Activated CD8-positive, alpha-beta T cell treated with anti-CD3 and anti-CD28 coated beads, Interleukin-2, amount 10 ng/mL, durations not matched to agents 7 days and 5 days (primary cell): ENCODE measurements at regions not wholly inside any gene's neighbourhood (a gene's known extent, or its start where the extent isn't known, plus 50 kb on each side); places are given as distances from the start of the nearest gene placed in this dataset.

ENCODE experiments used
- ATAC-seq: fragments of 150-1000 bp; cut with Tn5 transposase; one replicate; pipeline ENCODE4 v1.10.0; 2021; ENCODE audit warnings: moderate library complexity
- CTCF ChIA-PET: fragments of 350-600 bp; sonication (Branson Sonifier 250); formaldehyde crosslinking; loops from one replicate; lab custom pipeline; 2021; ENCODE audit warnings: antibody characterized with exemption; lab: Charles Lee
- POLR2A ChIA-PET: fragments of 350-600 bp; sonication (Branson Sonifier 250); formaldehyde crosslinking; loops from one replicate; lab custom pipeline; 2021; ENCODE audit warnings: antibody characterized with exemption; lab: Charles Lee
- DNase-seq: peaks from one replicate; pipeline ENCODE4 v3.0.0-alpha.2; 2020
- H3K27ac Mint-ChIP-seq: one replicate; pipeline ENCODE4 v1.8.0; 2021; ENCODE audit warnings: mild to moderate bottlenecking, mixed read lengths
- H3K27me3 Mint-ChIP-seq: one replicate; pipeline ENCODE4 v1.8.0; 2021; ENCODE audit warnings: low read depth, mixed read lengths
- H3K36me3 Mint-ChIP-seq: one replicate; pipeline ENCODE4 v1.8.0; 2021; ENCODE audit warnings: low read depth, mixed read lengths
- H3K4me1 Mint-ChIP-seq: one replicate; pipeline ENCODE4 v1.8.0; 2021; ENCODE audit warnings: low read depth, mixed read lengths
- H3K4me3 Mint-ChIP-seq: one replicate; pipeline ENCODE4 v1.8.0; 2021; ENCODE audit warnings: mild to moderate bottlenecking, mixed read lengths
- H3K9me3 Mint-ChIP-seq: one replicate; pipeline ENCODE4 v1.8.0; 2022; ENCODE audit warnings: mixed read lengths; ENCODE audit not compliant: insufficient read depth

- Mint-ChIP-seq H3K4me1 (peaks cover 4% of the 10 kb centered on the region), H3K4me3 (no peak overlapping the region), H3K36me3 (no peaks in the 10 kb centered on the region), H3K27me3 (peaks cover 44% of the 10 kb centered on the region), H3K27ac (no peak overlapping the region), H3K9me3 (no peaks in the 10 kb centered on the region)
- no peak for DNase-seq
- no peak for ATAC-seq
- CTCF ChIA-PET: interaction anchor here (0.9 to 2.5 kb wide), 5 partner anchors 14 to 113 kb away, joined by 3 to 6 read pairs (median 3); no protein-coding TSS in a partner anchor
- POLR2A ChIA-PET: no interaction called here
Observed at GRCh38 chr3:127454968-127455367, 135.6 kb downstream of the TPRA1 start.

- ATAC-seq: no peak
- H3K27me3 Mint-ChIP-seq: peaks cover 46% of the 10 kb centered on the region
- no peaks in the 10 kb centered on the region for H3K36me3 Mint-ChIP-seq
- H3K4me3 Mint-ChIP-seq: no peak overlapping the region
- peaks cover 4% of the 10 kb centered on the region for H3K4me1 Mint-ChIP-seq
- ChIA-PET CTCF (interaction anchor here (2.5 kb wide), 1 partner anchor 94 kb away, joined by 6 read pairs; no protein-coding TSS in a partner anchor), POLR2A (no interaction called here)
- DNase-seq: no peak
- no peaks in the 10 kb centered on the region for H3K9me3 Mint-ChIP-seq
- H3K27ac Mint-ChIP-seq: no peak overlapping the region
Observed at GRCh38 chr3:127454051-127454450, 136.5 kb downstream of the TPRA1 start.

- ATAC-seq (no peak), DNase-seq (no peak)
- Mint-ChIP-seq H3K9me3 (no peaks in the 10 kb centered on the region), H3K4me3 (no peak overlapping the region), H3K4me1 (peaks cover 4% of the 10 kb centered on the region), H3K27me3 (peaks cover 31% of the 10 kb centered on the region), H3K27ac (no peak overlapping the region), H3K36me3 (no peaks in the 10 kb centered on the region)
- ChIA-PET POLR2A (no interaction called here), CTCF (interaction anchor here (2.5 kb wide), 1 partner anchor 96 kb away, joined by 6 read pairs; no protein-coding TSS in a partner anchor)
Observed at GRCh38 chr3:127452321-127452821, 138.2 kb downstream of the TPRA1 start.

GRCh38 chr3:127451321-127451720 lies 139.2 kb downstream of the TPRA1 start:
- Mint-ChIP-seq H3K27ac (no peak overlapping the region), H3K36me3 (no peaks in the 10 kb centered on the region), H3K4me1 (peaks cover 4% of the 10 kb centered on the region), H3K9me3 (no peaks in the 10 kb centered on the region), H3K27me3 (peaks cover 23% of the 10 kb centered on the region), H3K4me3 (no peak overlapping the region)
- ChIA-PET CTCF (no interaction called here), POLR2A (no interaction called here)
- ATAC-seq (no peak), DNase-seq (no peak)

GRCh38 chr3:127450331-127450730 lies 140.2 kb downstream of the TPRA1 start:
- H3K9me3 Mint-ChIP-seq: no peaks in the 10 kb centered on the region
- ChIA-PET CTCF (no interaction called here), POLR2A (no interaction called here)
- DNase-seq (no peak), ATAC-seq (no peak)
- H3K27me3 Mint-ChIP-seq: peaks cover 17% of the 10 kb centered on the region
- no peak overlapping the region for H3K4me3 Mint-ChIP-seq
- no peak overlapping the region for H3K27ac Mint-ChIP-seq
- H3K4me1 Mint-ChIP-seq: peaks cover 3% of the 10 kb centered on the region
- no peaks in the 10 kb centered on the region for H3K36me3 Mint-ChIP-seq

DNA sequence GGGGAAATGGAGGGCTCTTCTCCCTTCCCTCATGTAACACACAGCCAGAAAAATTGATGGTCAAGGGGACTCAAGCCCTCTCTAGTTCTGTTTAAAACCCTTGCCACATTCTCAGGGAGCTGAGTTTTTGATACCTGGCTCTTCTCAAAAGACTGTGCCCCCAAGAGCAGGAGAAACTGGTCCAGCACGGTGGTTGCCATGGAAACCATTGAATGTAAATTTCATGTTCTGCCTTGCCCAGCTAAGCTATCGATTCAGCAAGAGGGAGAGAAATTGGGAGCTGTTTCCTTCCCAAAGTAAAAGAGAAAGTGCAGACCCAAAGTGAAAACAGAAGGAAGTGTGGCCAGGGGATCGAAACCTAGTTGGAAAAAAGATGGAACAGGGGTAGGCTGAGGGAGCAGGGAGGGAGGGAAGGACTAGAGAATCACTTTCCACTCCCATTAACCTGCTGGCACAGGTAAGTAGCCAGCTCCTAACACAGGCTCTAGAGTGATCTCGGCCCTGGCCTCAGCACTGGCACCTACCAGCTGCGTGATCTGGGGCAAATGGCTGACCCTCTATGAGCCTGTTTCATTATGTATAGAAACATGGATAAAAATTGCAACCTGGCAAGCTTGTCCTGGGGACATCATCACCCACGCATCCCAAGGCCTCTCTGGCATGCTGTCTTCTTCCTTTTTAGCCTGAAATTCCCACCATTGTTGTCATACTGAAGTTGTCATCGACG lies 140.9 kb downstream of the TPRA1 start:
- Mint-ChIP-seq H3K9me3 (no peaks in the 10 kb centered on the region), H3K27me3 (peaks cover 11% of the 10 kb centered on the region), H3K4me1 (no peaks in the 10 kb centered on the region), H3K36me3 (no peaks in the 10 kb centered on the region), H3K4me3 (no peak overlapping the region), H3K27ac (no peak overlapping the region)
- ATAC-seq (no peak), DNase-seq (no peak)
- CTCF ChIA-PET: no interaction called here
- POLR2A ChIA-PET: no interaction called here

DNA sequence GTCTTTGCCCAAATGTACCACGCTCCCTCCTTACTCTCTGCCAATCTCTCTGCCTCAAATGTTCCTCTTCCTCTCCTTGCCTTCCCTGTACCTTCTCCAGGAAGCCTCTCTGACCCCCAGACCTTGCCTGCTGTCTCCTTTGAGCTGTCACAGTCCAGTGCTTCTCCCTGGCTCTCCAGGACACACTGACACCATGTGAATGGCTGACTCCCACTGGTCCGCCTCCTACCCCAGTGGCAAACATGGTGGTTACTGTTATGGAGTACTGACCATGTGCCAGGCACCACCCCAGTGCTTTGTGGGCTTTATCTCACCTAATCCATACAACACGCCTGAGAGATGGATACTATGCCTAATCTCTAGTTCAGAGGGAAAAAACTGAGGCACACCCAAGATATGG lies 141.9 kb downstream of the TPRA1 start:
- no peak for DNase-seq
- Mint-ChIP-seq H3K27me3 (peaks cover 6% of the 10 kb centered on the region), H3K9me3 (no peaks in the 10 kb centered on the region), H3K36me3 (no peaks in the 10 kb centered on the region), H3K4me3 (no peak overlapping the region), H3K27ac (no peak overlapping the region), H3K4me1 (no peaks in the 10 kb centered on the region)
- POLR2A ChIA-PET: no interaction called here
- CTCF ChIA-PET: no interaction called here
- no peak for ATAC-seq

- no peaks in the 10 kb centered on the region for H3K4me1 Mint-ChIP-seq
- H3K4me3 Mint-ChIP-seq: no peak overlapping the region
- POLR2A ChIA-PET: no interaction called here
- H3K27ac Mint-ChIP-seq: no peak overlapping the region
- peaks cover 3% of the 10 kb centered on the region for H3K27me3 Mint-ChIP-seq
- H3K9me3 Mint-ChIP-seq: no peaks in the 10 kb centered on the region
- H3K36me3 Mint-ChIP-seq: no peaks in the 10 kb centered on the region
- ATAC-seq (no peak), DNase-seq (no peak)
- CTCF ChIA-PET: interaction anchor here (1.2 kb wide), 1 partner anchor 99 kb away, joined by 3 read pairs; no protein-coding TSS in a partner anchor
Observed at GRCh38 chr3:127448161-127448561, 142.4 kb downstream of the TPRA1 start.

GRCh38 chr3:127446756-127447155 lies 143.8 kb downstream of the TPRA1 start:
- H3K4me1 Mint-ChIP-seq: no peaks in the 10 kb centered on the region
- ATAC-seq: no peak
- peaks cover 3% of the 10 kb centered on the region for H3K27me3 Mint-ChIP-seq
- H3K27ac Mint-ChIP-seq: no peak overlapping the region
- no peaks in the 10 kb centered on the region for H3K9me3 Mint-ChIP-seq
- no peak overlapping the region for H3K4me3 Mint-ChIP-seq
- no peak for DNase-seq
- POLR2A ChIA-PET: no interaction called here
- CTCF ChIA-PET: no interaction called here
- no peaks in the 10 kb centered on the region for H3K36me3 Mint-ChIP-seq

DNA sequence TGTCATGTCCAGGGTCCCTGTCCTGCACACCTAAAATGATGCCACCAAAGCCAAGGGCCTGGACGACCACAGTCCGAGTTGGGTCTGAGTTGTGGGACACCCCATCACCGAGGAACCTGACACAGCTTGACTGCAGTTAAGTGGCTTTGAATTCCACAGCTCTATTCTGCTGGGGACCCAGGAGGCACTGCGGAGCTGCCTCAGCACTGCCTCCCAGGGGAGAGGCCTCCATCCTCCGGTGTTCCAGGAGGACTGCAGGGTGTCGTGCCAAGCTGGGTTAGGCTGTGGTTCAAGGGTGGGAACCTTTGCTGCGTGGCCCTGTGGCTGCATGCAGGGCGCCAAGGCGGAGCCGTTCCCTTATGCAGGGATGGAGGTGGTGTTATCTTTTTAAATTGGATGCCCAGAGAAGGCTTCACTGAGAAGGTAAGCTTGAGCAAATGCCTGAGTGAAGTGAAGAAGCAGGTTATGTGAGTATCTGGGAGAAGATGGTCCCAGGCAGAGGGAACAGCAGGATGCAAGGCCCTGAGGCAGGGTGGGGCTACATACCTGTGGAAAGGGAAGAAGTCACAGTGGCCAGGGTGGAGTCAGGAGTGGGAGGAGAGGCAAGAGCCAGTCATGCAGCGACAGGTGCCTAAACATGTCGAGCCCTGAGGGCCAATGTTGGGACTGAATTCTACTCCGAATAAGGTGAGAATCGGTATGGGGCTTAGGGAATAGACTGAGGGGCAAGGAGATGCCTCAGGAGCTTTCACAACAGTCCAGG lies 144.8 kb downstream of the TPRA1 start:
- no peak overlapping the region for H3K27ac Mint-ChIP-seq
- CTCF ChIA-PET: no interaction called here
- DNase-seq: no peak

DNA sequence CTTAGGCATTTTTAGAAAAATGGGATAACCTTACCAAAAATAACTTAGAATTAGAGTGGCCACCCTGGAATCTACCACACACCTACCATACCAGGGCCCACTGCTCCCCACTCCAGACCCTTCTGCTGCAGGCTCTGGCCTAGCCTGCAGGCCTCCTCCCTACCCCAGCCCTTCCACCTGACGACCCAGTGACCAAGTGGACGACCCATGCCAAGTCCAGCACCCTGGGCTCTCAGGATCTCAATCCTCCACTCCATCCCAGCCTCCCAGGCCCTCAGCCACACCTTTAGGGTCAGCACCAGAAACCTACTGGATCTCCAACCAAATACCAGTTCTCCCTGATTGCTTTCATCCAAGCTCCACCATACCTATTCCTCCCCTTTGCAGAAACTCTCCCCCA lies 145.8 kb downstream of the TPRA1 start:
- ATAC-seq: no peak
- no peak overlapping the region for H3K27ac Mint-ChIP-seq
- H3K27me3 Mint-ChIP-seq: peaks cover 3% of the 10 kb centered on the region

More for the DNA sequence above, 144.8 kb downstream of the TPRA1 start:
- H3K36me3 Mint-ChIP-seq: no peaks in the 10 kb centered on the region
- no peaks in the 10 kb centered on the region for H3K9me3 Mint-ChIP-seq
- peaks cover 3% of the 10 kb centered on the region for H3K27me3 Mint-ChIP-seq
- ATAC-seq: no peak
- no peak overlapping the region for H3K4me3 Mint-ChIP-seq
- no peaks in the 10 kb centered on the region for H3K4me1 Mint-ChIP-seq
- POLR2A ChIA-PET: no interaction called here

More for the DNA sequence above, 145.8 kb downstream of the TPRA1 start:
- Mint-ChIP-seq H3K4me1 (no peaks in the 10 kb centered on the region), H3K9me3 (no peaks in the 10 kb centered on the region), H3K36me3 (no peaks in the 10 kb centered on the region), H3K4me3 (no peak overlapping the region)
- DNase-seq: no peak
- CTCF ChIA-PET: no interaction called here
- POLR2A ChIA-PET: no interaction called here
